ENCODE measurements at regions not wholly inside any gene's neighbourhood (a gene's known extent, or its start where the extent isn't known, plus 50 kb on each side); places are given as distances from the start of the nearest gene placed in this dataset.

GRCh38 chr9:673264-673965 lies 168.1 kb upstream of the DMRT1 start (continued):
- TF ChIP-seq NCOR1 (IDR thresholded peaks at IDR 0.05; ENCODE audit: borderline replicate concordance, low read length) (no peak), ZNF263 (CRISPR knock-in tag; IDR thresholded peaks at IDR 0.05) (no peak), CREM (IDR thresholded peaks at IDR 0.05) (peak; percentile 70; the same call in 1 of the 2 replicates), CREM (CRISPR knock-in tag; IDR thresholded peaks at IDR 0.05) (no peak), THAP11 (CRISPR knock-in tag; IDR thresholded peaks at IDR 0.05) (no peak), ZNF773 (CRISPR knock-in tag; IDR thresholded peaks at IDR 0.05; ENCODE audit: borderline replicate concordance) (no peak), ATAD3A (CRISPR knock-in tag; IDR thresholded peaks at IDR 0.05) (no peak), CEBPG (CRISPR knock-in tag; IDR thresholded peaks at IDR 0.05) (peak; percentile 53), HDAC1 (CRISPR knock-in tag; IDR thresholded peaks at IDR 0.05) (no peak), ZNF570 (CRISPR knock-in tag; IDR thresholded peaks at IDR 0.05; ENCODE audit: borderline replicate concordance) (no peak), PHF5A (CRISPR knock-in tag; IDR thresholded peaks at IDR 0.05; ENCODE audit: low read depth, unreplicated experiment) (no peak), ZNF280D (CRISPR knock-in tag; IDR thresholded peaks at IDR 0.05) (peak; percentile 51; the same call in 1 of the 2 replicates), ZNF781 (CRISPR knock-in tag; IDR thresholded peaks at IDR 0.05; ENCODE audit: borderline replicate concordance, not compliant biosample characterization) (no peak), CCAR2 (optimal IDR thresholded peaks at IDR 0.05; ENCODE audit: low read depth, low read length) (no peak), PREB (CRISPR knock-in tag; IDR thresholded peaks at IDR 0.05) (no peak), ZNF775 (CRISPR knock-in tag; IDR thresholded peaks at IDR 0.05; ENCODE audit: borderline replicate concordance) (no peak), ZNF44 (CRISPR knock-in tag; IDR thresholded peaks at IDR 0.05) (0 out of 2 replicates have a peak, but pooled peaks have one; percentile 44), JUND (CRISPR knock-in tag; IDR thresholded peaks at IDR 0.05) (no peak), HMGA1 (CRISPR knock-in tag; conservative IDR thresholded peaks at IDR 0.05) (no peak), SMC3 (IDR thresholded peaks at IDR 0.05; ENCODE audit: low read length) (no peak), TEAD3 (CRISPR knock-in tag; optimal IDR thresholded peaks at IDR 0.05; ENCODE audit: borderline replicate concordance) (peak; percentile 30), FOSL2 (CRISPR knock-in tag; IDR thresholded peaks at IDR 0.05) (no peak), SOX5 (CRISPR knock-in tag; IDR thresholded peaks at IDR 0.05; ENCODE audit: borderline replicate concordance) (no peak), MAFK (conservative IDR thresholded peaks at IDR 0.05 in 1 of 2, IDR thresholded peaks at IDR 0.05 in 1 of 2; ENCODE audit: low read length in 2 of 2) (no peak)

Data from HepG2 (cell line).